K562 (cell line): ENCODE measurements at regions not wholly inside any gene's neighbourhood (a gene's known extent, or its start where the extent isn't known, plus 50 kb on each side); places are given as distances from the start of the nearest gene placed in this dataset.

Experiments
- ARID3A ChIP-seq: IDR thresholded peaks from 2 replicates; pipeline ENCODE4 v1.6.1; 2012; ENCODE audit warnings: low read depth, low read length, improper control_type of control experiment, borderline replicate concordance
- HDAC2 ChIP-seq: fragments of 450-650 bp; IDR thresholded peaks from 2 replicates; pipeline ENCODE4 v1.6.1; 2016; ENCODE audit warnings: mild to moderate bottlenecking
- KAT7 ChIP-seq: sonication (generic); formaldehyde crosslinking; IDR thresholded peaks from 2 replicates; pipeline ENCODE4 v1.8.0; 2022; ENCODE audit warnings: missing genetic modification reagents, mild to moderate bottlenecking, borderline replicate concordance
- SRSF9 ChIP-seq: fragments of 200-400 bp; formaldehyde crosslinking; IDR thresholded peaks from 2 replicates; pipeline ENCODE4 v1.6.1; 2017; ENCODE audit warnings: low read depth, low read length, borderline replicate concordance
- TF ChIP-seq, protein P1 (sequence below): fragments of 250-450 bp; sonication (Bioruptor Pico); IDR thresholded peaks from 2 replicates; pipeline ENCODE4 v1.5.0; 2020; ENCODE audit warnings: mild to moderate bottlenecking

GRCh38 chr13:65940720-65941119 lies 1289.4 kb downstream of the PCDH9 start:
- TF ChIP-seq KAT7 (CRISPR knock-in tag): no peak
- no peak for TF ChIP-seq ARID3A
- TF ChIP-seq HDAC2: no peak
- no peak for TF ChIP-seq SRSF9
- TF ChIP-seq, protein P1, sequence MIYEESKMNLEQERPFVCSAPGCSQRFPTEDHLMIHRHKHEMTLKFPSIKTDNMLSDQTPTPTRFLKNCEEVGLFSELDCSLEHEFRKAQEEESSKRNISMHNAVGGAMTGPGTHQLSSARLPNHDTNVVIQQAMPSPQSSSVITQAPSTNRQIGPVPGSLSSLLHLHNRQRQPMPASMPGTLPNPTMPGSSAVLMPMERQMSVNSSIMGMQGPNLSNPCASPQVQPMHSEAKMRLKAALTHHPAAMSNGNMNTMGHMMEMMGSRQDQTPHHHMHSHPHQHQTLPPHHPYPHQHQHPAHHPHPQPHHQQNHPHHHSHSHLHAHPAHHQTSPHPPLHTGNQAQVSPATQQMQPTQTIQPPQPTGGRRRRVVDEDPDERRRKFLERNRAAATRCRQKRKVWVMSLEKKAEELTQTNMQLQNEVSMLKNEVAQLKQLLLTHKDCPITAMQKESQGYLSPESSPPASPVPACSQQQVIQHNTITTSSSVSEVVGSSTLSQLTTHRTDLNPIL (CRISPR knock-in tag): no peak
